Common myeloid progenitor, CD34-positive (primary cell): ENCODE measurements at regions not wholly inside any gene's neighbourhood (a gene's known extent, or its start where the extent isn't known, plus 50 kb on each side); places are given as distances from the start of the nearest gene placed in this dataset.

Experiments
- CTCF ChIA-PET: fragments of 350-600 bp; sonication (Branson Sonifier 250); formaldehyde crosslinking; loops from one replicate; lab custom pipeline; 2021; ENCODE audit warnings: antibody characterized with exemption; lab: Charles Lee
- POLR2A ChIA-PET: fragments of 350-600 bp; sonication (Branson Sonifier 250); formaldehyde crosslinking; loops from one replicate; lab custom pipeline; 2021; ENCODE audit warnings: antibody characterized with exemption; lab: Charles Lee
- DNase-seq, 3 donors: peaks; one replicate each; pipeline versions ENCODE4 v3.0.0 to v3.0.0-alpha.2; 2013
- H3K27ac ChIP-seq, 2 experiments: 1 replicate in 1 of 2; 2 replicates in 1 of 2; pipeline ENCODE4 v1.7.0; 2013; ENCODE audit warnings: inconsistent platforms in 2 of 2, low read length in 2 of 2, mild to moderate bottlenecking in 2 of 2, low read depth in 1 of 2, moderate library complexity in 1 of 2; ENCODE audit not compliant: severe bottlenecking in 2 of 2, insufficient read depth in 1 of 2, poor library complexity in 1 of 2
- H3K27me3 ChIP-seq, 5 experiments: replicated peaks in 2 of 5; 1 replicate in 3 of 5; 2 replicates in 2 of 5; pipeline versions ENCODE4 v1.6.1 to v1.7.0; 2013; ENCODE audit warnings: low read length in 4 of 5, mild to moderate bottlenecking in 2 of 5, moderate library complexity in 2 of 5, inconsistent platforms in 1 of 5; ENCODE audit not compliant: insufficient read depth in 5 of 5, control insufficient read depth in 4 of 5
- H3K36me3 ChIP-seq, 4 experiments: 1 replicate in 2 of 4; 2 replicates in 2 of 4; pipeline versions ENCODE4 v1.6.1 to v1.7.0; 2013; ENCODE audit warnings: low read length in 3 of 4, control low read depth in 1 of 4, mild to moderate bottlenecking in 1 of 4; ENCODE audit not compliant: control insufficient read depth in 4 of 4, insufficient read depth in 4 of 4
- H3K4me1 ChIP-seq, 4 experiments: 1 replicate in 3 of 4; 2 replicates in 1 of 4; pipeline versions ENCODE4 v1.6.1 to v1.7.1; 2013; ENCODE audit warnings: low read length in 3 of 4, mild to moderate bottlenecking in 3 of 4, control low read depth in 1 of 4, inconsistent platforms in 1 of 4, moderate library complexity in 1 of 4; ENCODE audit not compliant: control insufficient read depth in 4 of 4, insufficient read depth in 4 of 4; ENCODE audit errors: control extremely low read depth in 1 of 4
- H3K4me3 ChIP-seq, 7 experiments: 1 replicate in 4 of 7; 2 replicates in 3 of 7; pipeline versions ENCODE4 v1.5.1 to v1.7.0; 2013; ENCODE audit warnings: mild to moderate bottlenecking in 7 of 7, low read length in 6 of 7, moderate library complexity in 6 of 7, inconsistent platforms in 2 of 7, low read depth in 2 of 7, control low read depth in 1 of 7; ENCODE audit not compliant: insufficient read depth in 4 of 7, control insufficient read depth in 1 of 7; ENCODE audit errors: extremely low read depth in 1 of 7
- H3K9me3 ChIP-seq, 5 experiments: 1 replicate in 4 of 5; 2 replicates in 1 of 5; pipeline versions ENCODE4 v1.6.1 to v1.7.1; 2013; ENCODE audit warnings: low read length in 4 of 5, mild to moderate bottlenecking in 2 of 5, inconsistent platforms in 1 of 5, low read depth in 1 of 5, moderate library complexity in 1 of 5; ENCODE audit not compliant: control insufficient read depth in 4 of 5, insufficient read depth in 2 of 5; ENCODE audit errors: control extremely low read depth in 1 of 5
- WGBS: methylation state at CpG from one replicate; pipeline ENCODE4 v1.1.5; 2013; ENCODE audit not compliant: insufficient coverage; 5-methylcytosine and 5-hydroxymethylcytosine counted together

DNA sequence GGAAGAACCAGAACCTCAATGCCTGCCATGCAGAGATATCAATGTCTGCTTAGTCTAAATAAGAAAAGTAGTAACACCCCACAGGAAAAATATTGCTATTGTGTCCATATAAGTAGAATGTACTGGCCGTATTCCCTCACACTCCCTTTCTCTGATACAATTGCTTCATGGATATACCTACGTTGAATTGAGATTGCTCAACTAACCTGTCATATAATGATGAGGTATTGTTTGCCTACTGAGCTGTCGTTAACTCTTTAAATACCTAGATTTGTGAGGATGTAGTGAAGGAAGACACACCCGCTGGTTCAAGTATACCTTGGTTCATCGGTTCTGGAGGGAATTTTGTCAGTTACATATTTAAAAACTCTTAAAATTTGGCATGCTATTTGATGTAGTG lies 480.7 kb upstream of the TCF4 start:
- no peak for DNase-seq
- ChIA-PET POLR2A (no interaction called here), CTCF (no interaction called here)
- WGBS = no CpG with 5 or more reads among the region's 5 CpGs
- Histone ChIP-seq H3K4me3 (no peak overlapping the region), H3K36me3 (no peaks in the 10 kb centered on the region), H3K4me1 (no peaks in the 10 kb centered on the region), H3K27ac (no peak overlapping the region), H3K27me3 (no peaks in the 10 kb centered on the region), H3K9me3 (no peaks in the 10 kb centered on the region)

DNA sequence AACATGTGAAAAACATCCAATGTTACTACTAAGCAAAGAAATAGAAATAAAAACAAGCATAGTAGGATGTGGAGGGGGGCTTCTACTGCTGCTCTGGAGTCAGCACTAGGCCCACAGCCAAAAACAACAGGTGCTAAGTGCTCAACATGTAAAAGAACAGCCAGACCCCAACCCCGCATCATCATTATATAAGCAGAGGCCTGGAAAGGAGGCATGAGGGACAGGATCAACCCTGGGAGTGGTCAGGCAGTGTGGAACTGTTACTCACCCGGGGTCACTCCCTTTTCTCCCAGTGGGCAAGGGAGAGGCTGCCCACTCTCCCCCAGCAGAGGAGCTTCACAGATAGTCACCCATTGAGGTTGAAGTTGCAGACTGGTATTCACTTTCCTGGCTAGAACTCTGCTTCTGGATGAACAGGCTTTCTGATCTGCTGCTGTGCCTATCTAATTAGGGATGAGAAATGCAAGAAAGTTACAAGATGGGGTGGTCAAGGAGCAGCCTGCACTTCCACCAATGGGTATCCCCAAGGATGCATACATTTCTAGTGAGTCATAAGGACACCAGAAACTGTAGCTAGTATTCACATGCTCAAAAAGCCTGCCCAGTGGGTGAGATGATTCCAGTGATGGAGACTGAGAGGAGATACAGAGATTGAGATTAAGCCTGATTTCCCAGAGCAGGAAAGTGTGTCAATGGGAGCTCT lies 480.1 kb upstream of the TCF4 start:
- Histone ChIP-seq H3K4me1 (no peaks in the 10 kb centered on the region), H3K27ac (no peak overlapping the region), H3K4me3 (no peak overlapping the region), H3K36me3 (no peaks in the 10 kb centered on the region), H3K9me3 (no peaks in the 10 kb centered on the region), H3K27me3 (no peaks in the 10 kb centered on the region)
- no peak for DNase-seq
- WGBS = 100% methylated on average over 1 of the region's 2 CpGs
- ChIA-PET POLR2A (no interaction called here), CTCF (no interaction called here)

GRCh38 chr18:56067214-56067894 lies 479.4 kb upstream of the TCF4 start:
- POLR2A ChIA-PET = no interaction called here
- CTCF ChIA-PET = no interaction called here
- 100% methylated on average over 1 of the region's 7 CpGs for WGBS

DNA sequence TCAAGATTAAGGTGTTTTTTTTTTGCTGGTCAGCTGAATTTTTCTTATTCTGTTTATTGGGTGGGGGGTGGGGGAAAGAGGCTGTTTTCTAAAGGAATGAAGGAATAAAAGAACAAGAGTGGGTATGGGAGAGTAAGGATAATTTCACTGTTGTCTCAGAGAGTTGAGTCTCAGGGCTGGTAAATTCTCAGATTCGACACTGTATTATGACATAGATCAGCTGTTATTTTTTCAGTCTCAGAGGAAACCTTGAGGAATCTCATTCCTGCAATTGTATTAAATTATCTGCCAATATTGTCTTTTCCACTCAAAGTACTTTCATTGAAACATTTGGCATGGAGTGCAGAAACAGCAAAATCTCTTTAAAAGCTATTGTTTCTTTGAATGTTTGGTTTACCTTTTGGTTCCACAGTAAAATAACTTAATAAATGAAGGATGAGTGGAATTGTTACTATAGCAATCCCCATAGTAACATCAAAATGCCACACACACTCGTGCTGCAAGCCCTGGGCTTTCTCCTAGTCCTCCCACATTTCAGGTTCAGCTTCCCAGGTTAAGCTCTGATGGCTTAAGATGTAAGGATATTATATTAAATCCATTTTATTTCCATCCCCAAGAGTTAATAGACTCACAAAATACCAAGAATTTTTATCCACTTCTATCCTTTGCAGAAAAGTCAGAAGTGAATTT lies 478.7 kb upstream of the TCF4 start:
- no peak overlapping the region for H3K27ac ChIP-seq
- H3K4me1 ChIP-seq = no peaks in the 10 kb centered on the region
- no peak for DNase-seq
- H3K27me3 ChIP-seq = no peaks in the 10 kb centered on the region
- WGBS = no CpG with 5 or more reads among the region's 2 CpGs
- ChIA-PET POLR2A (no interaction called here), CTCF (no interaction called here)
- no peak overlapping the region for H3K4me3 ChIP-seq
- H3K36me3 ChIP-seq = no peaks in the 10 kb centered on the region
- H3K9me3 ChIP-seq = no peaks in the 10 kb centered on the region

More at GRCh38 chr18:56067214-56067894, 479.4 kb upstream of the TCF4 start:
- H3K9me3 ChIP-seq = no peaks in the 10 kb centered on the region
- no peak overlapping the region for H3K27ac ChIP-seq
- DNase-seq = no peak
- no peaks in the 10 kb centered on the region for H3K36me3 ChIP-seq
- no peaks in the 10 kb centered on the region for H3K27me3 ChIP-seq
- H3K4me3 ChIP-seq = no peak overlapping the region
- H3K4me1 ChIP-seq = no peaks in the 10 kb centered on the region

GRCh38 chr18:56065086-56065485 lies 477.1 kb upstream of the TCF4 start:
- Histone ChIP-seq H3K27ac (no peak overlapping the region), H3K36me3 (no peaks in the 10 kb centered on the region), H3K27me3 (no peaks in the 10 kb centered on the region), H3K9me3 (no peaks in the 10 kb centered on the region), H3K4me1 (no peaks in the 10 kb centered on the region), H3K4me3 (no peak overlapping the region)
- no peak for DNase-seq
- ChIA-PET CTCF (interaction anchor here (0.7 kb wide), 1 partner anchor 30 kb away, joined by 3 read pairs; no protein-coding TSS in a partner anchor), POLR2A (no interaction called here)
- 100% methylated on average over 2 of the region's 3 CpGs for WGBS

DNA sequence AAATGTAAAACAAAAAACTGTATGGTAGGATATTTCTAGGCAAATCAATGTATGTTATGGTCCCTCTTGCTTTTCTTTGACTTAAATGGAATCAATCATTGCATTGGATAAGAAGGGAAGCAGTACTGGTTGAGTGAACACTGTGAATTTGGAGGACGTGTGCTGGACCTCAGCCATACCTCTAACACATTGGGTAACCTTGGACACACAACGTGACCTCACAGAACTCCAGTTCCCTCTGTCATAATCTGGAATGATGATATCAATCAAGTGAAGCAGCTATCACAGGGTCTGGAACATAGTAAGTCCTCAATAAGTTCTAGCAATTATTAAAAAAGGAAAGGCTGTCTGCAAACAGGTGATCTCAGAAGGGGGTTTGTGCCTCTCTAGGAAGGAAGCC lies 474.9 kb upstream of the TCF4 start:
- CTCF ChIA-PET = no interaction called here
- no peaks in the 10 kb centered on the region for H3K4me1 ChIP-seq
- no peaks in the 10 kb centered on the region for H3K27me3 ChIP-seq
- POLR2A ChIA-PET = no interaction called here
- H3K36me3 ChIP-seq = no peaks in the 10 kb centered on the region
- no peaks in the 10 kb centered on the region for H3K9me3 ChIP-seq
- DNase-seq = no peak
- no peak overlapping the region for H3K27ac ChIP-seq
- H3K4me3 ChIP-seq = no peak overlapping the region
- 100% methylated on average over 1 of the region's 2 CpGs for WGBS
